ENCODE measurements at regions not wholly inside any gene's neighbourhood (a gene's known extent, or its start where the extent isn't known, plus 50 kb on each side); places are given as distances from the start of the nearest gene placed in this dataset.
A peak's percentile ranks its signal among the peaks of the same experiment; 100 is the strongest.

DNA sequence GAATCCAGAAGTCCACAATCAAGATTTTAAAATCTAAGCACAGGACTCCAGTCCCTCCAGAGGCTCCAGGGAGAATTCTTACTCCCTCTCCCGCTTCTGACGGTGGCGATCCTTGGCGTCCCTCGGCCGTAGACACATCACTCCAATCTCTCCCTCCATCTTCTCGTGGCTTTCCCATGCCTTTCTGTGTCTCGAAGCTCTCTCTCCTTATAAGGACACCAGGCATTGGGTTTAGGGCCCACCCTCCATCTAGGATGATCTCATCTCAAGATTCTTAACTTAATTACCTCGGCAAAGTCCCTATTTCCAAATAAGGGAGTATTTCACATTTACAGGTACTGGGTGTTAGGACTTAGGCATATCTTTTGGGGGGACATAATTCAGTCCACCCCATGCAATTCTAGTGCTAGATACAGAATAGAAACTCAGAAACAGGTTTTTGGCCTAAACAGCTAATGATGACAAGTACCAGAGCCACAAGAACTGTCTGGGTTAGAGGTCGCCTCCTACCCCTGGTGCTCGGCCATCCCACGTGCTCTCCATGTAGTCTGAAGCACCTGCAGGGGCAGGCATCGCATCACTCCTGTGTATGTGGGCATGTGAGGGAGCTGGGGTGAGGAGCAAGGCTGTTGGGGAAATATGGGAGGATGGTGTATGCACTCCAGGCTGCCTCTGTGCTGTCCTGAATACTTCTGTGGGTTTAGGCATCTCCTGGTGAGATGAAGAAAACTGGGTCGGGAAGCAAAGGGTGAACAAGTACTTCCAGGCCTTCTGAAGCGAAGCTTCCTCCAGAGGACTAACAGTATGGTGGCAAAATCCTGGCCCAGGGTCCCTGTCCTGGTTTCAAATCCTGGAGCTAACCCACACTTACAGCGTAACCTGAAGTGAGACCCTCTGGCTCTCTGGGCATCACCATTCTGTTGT lies 298.3 kb upstream of the ZMIZ1 start:
- no peaks in the 10 kb centered on the region for H3K27me3 ChIP-seq
- ATAC-seq, result no peak
- peaks cover 0 to 31% (median 6%) of the 10 kb centered on the region in 9 donors for H3K4me1 ChIP-seq
- peak overlapping the region in 3 of 10 donors; percentile 62 to 80 (median 74) for H3K27ac ChIP-seq
- WGBS, 2 donors, result 93 to 94% methylated on average over 16 of the region's 16 CpGs
- DNase-seq, result no peak
- no peaks in the 10 kb centered on the region for H3K36me3 ChIP-seq
- TF ChIP-seq, protein P1, sequence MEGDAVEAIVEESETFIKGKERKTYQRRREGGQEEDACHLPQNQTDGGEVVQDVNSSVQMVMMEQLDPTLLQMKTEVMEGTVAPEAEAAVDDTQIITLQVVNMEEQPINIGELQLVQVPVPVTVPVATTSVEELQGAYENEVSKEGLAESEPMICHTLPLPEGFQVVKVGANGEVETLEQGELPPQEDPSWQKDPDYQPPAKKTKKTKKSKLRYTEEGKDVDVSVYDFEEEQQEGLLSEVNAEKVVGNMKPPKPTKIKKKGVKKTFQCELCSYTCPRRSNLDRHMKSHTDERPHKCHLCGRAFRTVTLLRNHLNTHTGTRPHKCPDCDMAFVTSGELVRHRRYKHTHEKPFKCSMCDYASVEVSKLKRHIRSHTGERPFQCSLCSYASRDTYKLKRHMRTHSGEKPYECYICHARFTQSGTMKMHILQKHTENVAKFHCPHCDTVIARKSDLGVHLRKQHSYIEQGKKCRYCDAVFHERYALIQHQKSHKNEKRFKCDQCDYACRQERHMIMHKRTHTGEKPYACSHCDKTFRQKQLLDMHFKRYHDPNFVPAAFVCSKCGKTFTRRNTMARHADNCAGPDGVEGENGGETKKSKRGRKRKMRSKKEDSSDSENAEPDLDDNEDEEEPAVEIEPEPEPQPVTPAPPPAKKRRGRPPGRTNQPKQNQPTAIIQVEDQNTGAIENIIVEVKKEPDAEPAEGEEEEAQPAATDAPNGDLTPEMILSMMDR (IDR thresholded peaks at IDR 0.05), result no peak
- intact Hi-C loops (cut with DNase I), result loop anchor here in 1 of 10 donors (10.0 kb wide), 1 partner anchor 424 kb away; no protein-coding TSS in a partner anchor
- no peak overlapping the region for H3K4me3 ChIP-seq
- H3K9me3 ChIP-seq, result no peaks in the 10 kb centered on the region

DNA sequence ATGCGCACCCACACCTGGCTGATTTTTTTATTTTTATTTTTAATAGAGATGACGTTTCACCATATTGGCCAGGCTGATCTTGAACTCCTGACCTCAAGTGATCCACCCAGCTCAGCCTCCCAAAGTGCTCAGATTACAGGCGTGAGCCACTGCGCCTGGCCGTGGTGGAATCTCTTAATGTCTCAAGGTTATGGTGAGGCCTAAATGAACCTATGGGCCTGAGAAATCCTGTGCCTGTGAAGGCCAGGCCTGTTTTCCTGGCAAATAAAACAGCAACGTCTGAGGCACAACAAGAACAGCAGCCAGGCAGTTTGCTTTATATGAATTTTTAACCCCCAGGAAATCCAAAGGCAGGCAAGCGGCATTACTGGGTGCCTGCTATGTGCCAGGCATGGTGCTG lies 297.5 kb upstream of the ZMIZ1 start:
- Histone ChIP-seq H3K9me3 (no peaks in the 10 kb centered on the region), H3K27me3 (no peaks in the 10 kb centered on the region), H3K36me3 (no peaks in the 10 kb centered on the region), H3K27ac (peak overlapping the region in 5 of 10 donors; percentile 11 to 80 (median 62)), H3K4me3 (no peak overlapping the region), H3K4me1 (peaks cover 0 to 38% (median 6%) of the 10 kb centered on the region in 9 donors)
- 78 to 86% methylated on average over 7 of the region's 7 CpGs for WGBS, 2 donors
- intact Hi-C loops (cut with DNase I), result loop anchor here in 1 of 10 donors (10.0 kb wide), 1 partner anchor 424 kb away; no protein-coding TSS in a partner anchor
- TF ChIP-seq, protein P1 (IDR thresholded peaks at IDR 0.05), result no peak
- ATAC-seq (no peak), DNase-seq (no peak)

GRCh38 chr10:78771808-78772455 lies 296.8 kb upstream of the ZMIZ1 start:
- WGBS, 2 donors, result 73 to 82% methylated on average over 7 of the region's 7 CpGs
- DNase-seq (no peak), ATAC-seq (peak in 2 of 8 donors; percentile 3 to 13)
- Histone ChIP-seq H3K27ac (peak overlapping the region in 6 of 10 donors; percentile 11 to 80 (median 66)), H3K27me3 (no peaks in the 10 kb centered on the region), H3K9me3 (no peaks in the 10 kb centered on the region), H3K36me3 (no peaks in the 10 kb centered on the region), H3K4me1 (peaks cover 0 to 43% (median 10%) of the 10 kb centered on the region in 9 donors), H3K4me3 (no peak overlapping the region)
- TF ChIP-seq, protein P1 (IDR thresholded peaks at IDR 0.05), result no peak
- intact Hi-C loops (cut with DNase I), result loop anchor here in 1 of 10 donors (10.0 kb wide), 1 partner anchor 423 kb away; no protein-coding TSS in a partner anchor

DNA sequence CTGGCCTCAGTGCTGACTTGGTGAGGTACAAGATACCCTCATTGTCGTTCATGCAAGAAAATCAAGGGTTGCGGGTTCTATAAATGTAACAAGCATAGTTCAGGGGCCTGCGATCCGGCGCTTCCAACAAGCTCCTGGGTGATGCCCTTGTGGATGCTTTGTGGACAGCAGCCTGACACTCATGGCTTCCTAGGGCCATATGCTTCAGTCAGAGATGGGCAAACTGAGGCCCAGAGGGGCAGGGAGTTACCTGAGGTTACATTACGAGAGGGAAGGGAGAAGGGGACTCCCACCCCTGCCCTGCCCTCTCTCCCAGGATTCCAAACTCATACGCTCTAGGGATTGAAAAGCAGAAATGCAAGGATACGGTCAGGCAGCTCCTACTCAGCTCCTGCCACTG lies 296.3 kb upstream of the ZMIZ1 start:
- Histone ChIP-seq H3K4me1 (peaks cover 5 to 49% (median 15%) of the 10 kb centered on the region in 9 donors), H3K4me3 (no peak overlapping the region), H3K27ac (peak overlapping the region in 5 of 10 donors; percentile 12 to 80 (median 71)), H3K27me3 (no peaks in the 10 kb centered on the region), H3K9me3 (no peaks in the 10 kb centered on the region), H3K36me3 (no peaks in the 10 kb centered on the region)
- no peak for DNase-seq
- WGBS, 2 donors, result 93 to 96% methylated on average over 8 of the region's 8 CpGs
- no peak for ATAC-seq
- intact Hi-C loops (cut with DNase I), result loop anchor here in 1 of 10 donors (10.0 kb wide), 1 partner anchor 422 kb away; no protein-coding TSS in a partner anchor
- TF ChIP-seq, protein P1 (IDR thresholded peaks at IDR 0.05), result no peak
